ENCODE measurements at regions not wholly inside any gene's neighbourhood (a gene's known extent, or its start where the extent isn't known, plus 50 kb on each side); places are given as distances from the start of the nearest gene placed in this dataset.

DNA sequence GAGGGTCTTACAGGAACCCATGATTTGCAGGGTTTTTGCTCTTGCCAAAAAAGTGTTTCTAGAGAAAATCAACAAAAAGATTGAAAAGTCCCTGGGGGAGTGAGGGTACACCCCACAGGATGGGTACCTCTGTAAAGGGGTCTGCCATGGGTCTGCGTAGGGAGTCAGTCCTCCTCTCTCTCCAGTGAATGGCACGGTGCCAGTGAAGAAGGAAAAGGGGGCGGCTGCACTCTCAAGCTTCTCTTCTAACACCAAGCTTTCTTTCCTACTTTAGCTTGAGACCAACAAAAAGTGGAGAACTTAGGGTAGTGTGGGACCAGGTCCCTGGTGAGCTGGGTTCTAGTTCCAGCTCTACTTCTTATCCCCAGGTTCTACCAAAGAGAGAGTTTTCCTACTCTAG, 87.4 kb downstream of the GLUL start:
- 60 to 80% (median 75%) methylated on average over 3 of the region's 3 CpGs for WGBS, 4 donors
- no peak overlapping the region for H3K4me3 ChIP-seq
- no peak overlapping the region for H3K27ac ChIP-seq
- intact Hi-C loops (cut with DNase I): no loop called here
- no peak for DNase-seq
- TF ChIP-seq, protein P1, sequence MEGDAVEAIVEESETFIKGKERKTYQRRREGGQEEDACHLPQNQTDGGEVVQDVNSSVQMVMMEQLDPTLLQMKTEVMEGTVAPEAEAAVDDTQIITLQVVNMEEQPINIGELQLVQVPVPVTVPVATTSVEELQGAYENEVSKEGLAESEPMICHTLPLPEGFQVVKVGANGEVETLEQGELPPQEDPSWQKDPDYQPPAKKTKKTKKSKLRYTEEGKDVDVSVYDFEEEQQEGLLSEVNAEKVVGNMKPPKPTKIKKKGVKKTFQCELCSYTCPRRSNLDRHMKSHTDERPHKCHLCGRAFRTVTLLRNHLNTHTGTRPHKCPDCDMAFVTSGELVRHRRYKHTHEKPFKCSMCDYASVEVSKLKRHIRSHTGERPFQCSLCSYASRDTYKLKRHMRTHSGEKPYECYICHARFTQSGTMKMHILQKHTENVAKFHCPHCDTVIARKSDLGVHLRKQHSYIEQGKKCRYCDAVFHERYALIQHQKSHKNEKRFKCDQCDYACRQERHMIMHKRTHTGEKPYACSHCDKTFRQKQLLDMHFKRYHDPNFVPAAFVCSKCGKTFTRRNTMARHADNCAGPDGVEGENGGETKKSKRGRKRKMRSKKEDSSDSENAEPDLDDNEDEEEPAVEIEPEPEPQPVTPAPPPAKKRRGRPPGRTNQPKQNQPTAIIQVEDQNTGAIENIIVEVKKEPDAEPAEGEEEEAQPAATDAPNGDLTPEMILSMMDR (IDR thresholded peaks at IDR 0.05): no peak
- no peak for TF ChIP-seq POLR2A (IDR thresholded peaks at IDR 0.05)
- H3K27me3 ChIP-seq: no peaks in the 10 kb centered on the region
- no peaks in the 10 kb centered on the region for H3K36me3 ChIP-seq (replicated peaks in 1 of 2)
- peaks cover 0 to 3% of the 10 kb centered on the region in 2 donors for H3K4me1 ChIP-seq (replicated peaks in 1 of 2)
- H3K9me3 ChIP-seq (replicated peaks in 1 of 3): no peaks in the 10 kb centered on the region

DNA sequence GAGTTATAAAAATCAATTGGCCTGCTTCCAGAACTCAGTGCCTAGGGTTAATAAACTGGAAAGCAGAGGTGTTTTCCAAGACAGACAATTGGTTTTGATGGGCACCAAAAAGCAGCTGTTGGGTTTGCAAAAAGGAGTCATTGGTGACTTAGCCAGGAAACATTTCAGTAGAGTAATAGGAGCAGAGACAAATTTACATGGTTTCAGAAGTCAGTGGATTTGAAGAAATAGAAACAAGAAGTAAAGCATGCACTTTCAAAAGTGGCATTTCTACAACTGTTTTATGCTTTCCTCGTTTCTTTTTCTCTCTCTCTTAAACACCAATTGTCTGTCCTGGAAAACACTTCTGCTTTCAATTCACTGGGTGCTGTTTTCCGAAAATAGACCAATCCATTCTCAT, 87.8 kb downstream of the GLUL start:
- no peaks in the 10 kb centered on the region for H3K27me3 ChIP-seq
- no peak overlapping the region for H3K4me3 ChIP-seq
- H3K9me3 ChIP-seq (replicated peaks in 1 of 3): no peaks in the 10 kb centered on the region
- 28 to 46% (median 43%) methylated on average over 2 of the region's 2 CpGs for WGBS, 4 donors
- intact Hi-C loops (cut with DNase I): no loop called here
- TF ChIP-seq, protein P1 (IDR thresholded peaks at IDR 0.05): no peak
- TF ChIP-seq POLR2A (IDR thresholded peaks at IDR 0.05): no peak
- H3K36me3 ChIP-seq (replicated peaks in 1 of 2): no peaks in the 10 kb centered on the region
- H3K27ac ChIP-seq: peak overlapping the region in 1 of 5 donors; percentile 25
- DNase-seq: no peak
- H3K4me1 ChIP-seq (replicated peaks in 1 of 2): peaks cover 0 to 3% of the 10 kb centered on the region in 2 donors

DNA sequence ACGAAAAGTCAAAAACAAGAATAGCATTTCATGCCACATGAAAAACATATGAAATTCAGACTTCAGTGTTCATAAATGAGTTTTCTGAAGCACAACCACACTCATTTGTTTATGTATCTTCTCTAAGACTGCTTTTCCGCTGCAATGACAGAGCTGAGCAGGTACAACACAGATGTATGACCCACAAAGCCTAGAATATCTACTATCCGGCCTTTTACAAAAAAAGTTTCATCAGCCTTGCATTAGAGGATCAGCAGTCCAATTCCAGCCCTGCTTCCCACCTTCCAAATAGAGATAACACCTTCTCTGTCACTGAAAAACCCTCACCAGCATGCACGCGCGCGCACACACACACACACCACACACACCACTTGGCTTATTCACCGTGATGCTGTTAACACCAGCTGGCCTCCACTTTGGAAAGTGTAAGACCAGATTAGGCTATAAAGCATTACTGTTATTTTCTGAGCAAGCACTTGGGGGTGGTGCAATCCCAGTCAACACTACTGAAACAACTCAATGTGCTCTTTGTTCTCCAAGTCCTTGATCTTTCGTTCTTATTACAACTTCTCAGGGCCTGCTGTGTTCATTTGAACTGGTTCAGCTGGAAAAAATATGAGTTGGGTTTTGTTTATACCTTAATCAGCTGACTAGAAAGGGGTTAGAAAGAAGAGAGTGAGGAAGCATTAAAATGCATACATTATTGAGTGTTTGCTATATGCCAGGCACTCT, 90.0 kb downstream of the GLUL start:
- H3K36me3 ChIP-seq (replicated peaks in 1 of 2): no peaks in the 10 kb centered on the region
- H3K27me3 ChIP-seq: no peaks in the 10 kb centered on the region
- intact Hi-C loops (cut with DNase I): no loop called here
- peaks cover 0 to 3% of the 10 kb centered on the region in 2 donors for H3K4me1 ChIP-seq (replicated peaks in 1 of 2)
- no peak overlapping the region for H3K27ac ChIP-seq
- no peak for DNase-seq
- WGBS, 4 donors: 81 to 83% (median 82%) methylated on average over 9 of the region's 9 CpGs
- H3K4me3 ChIP-seq: no peak overlapping the region
- no peak for TF ChIP-seq POLR2A (IDR thresholded peaks at IDR 0.05)
- TF ChIP-seq, protein P1 (IDR thresholded peaks at IDR 0.05): no peak
- H3K9me3 ChIP-seq (replicated peaks in 1 of 3): no peaks in the 10 kb centered on the region

DNA sequence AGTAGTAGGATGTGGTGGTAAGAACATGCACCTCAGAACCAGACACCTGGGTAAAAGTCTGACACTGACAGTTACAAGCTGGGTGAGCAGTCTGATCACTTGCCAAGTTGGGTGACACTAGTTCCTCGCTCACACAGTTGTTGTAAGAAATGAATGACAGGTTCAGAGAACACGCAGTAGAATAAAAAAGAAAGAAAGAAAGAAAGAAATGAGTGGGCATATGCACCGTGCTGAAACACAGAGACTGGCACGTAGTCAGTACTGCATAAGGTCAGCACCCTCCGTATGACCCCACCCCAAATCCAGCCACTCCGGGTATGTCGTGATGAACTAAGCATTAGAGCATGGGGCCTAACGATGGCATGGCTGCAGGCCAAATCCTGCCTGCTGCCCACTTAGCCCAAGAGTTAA, 90.6 kb downstream of the GLUL start:
- H3K9me3 ChIP-seq (replicated peaks in 1 of 3): no peaks in the 10 kb centered on the region
- no peak overlapping the region for H3K4me3 ChIP-seq
- H3K27me3 ChIP-seq: no peaks in the 10 kb centered on the region
- 66 to 82% (median 72%) methylated on average over 8 of the region's 8 CpGs for WGBS, 4 donors
- intact Hi-C loops (cut with DNase I): no loop called here
- no peak for TF ChIP-seq POLR2A (IDR thresholded peaks at IDR 0.05)
- TF ChIP-seq, protein P1 (IDR thresholded peaks at IDR 0.05): no peak
- H3K4me1 ChIP-seq (replicated peaks in 1 of 2): peaks cover 0 to 3% of the 10 kb centered on the region in 2 donors
- H3K27ac ChIP-seq: no peak overlapping the region
- DNase-seq: no peak
- H3K36me3 ChIP-seq (replicated peaks in 1 of 2): no peaks in the 10 kb centered on the region
